Activated T-cell treated with anti-CD3 and anti-CD28 coated beads for 24 hours (primary cell): ENCODE measurements at regions not wholly inside any gene's neighbourhood (a gene's known extent, or its start where the extent isn't known, plus 50 kb on each side); places are given as distances from the start of the nearest gene placed in this dataset.

Experiments used
- DNase-seq: peaks from one replicate; pipeline ENCODE4 v3.0.0-alpha.2; 2020; ENCODE audit warnings: low read depth

- no peak for DNase-seq
Measured at GRCh38 chr5:52409835-52410234, 377.9 kb upstream of the ITGA1 start.

GRCh38 chr5:52419357-52419756, 368.4 kb upstream of the ITGA1 start:
- DNase-seq, result no peak

GRCh38 chr5:52427615-52428014, 360.1 kb upstream of the ITGA1 start:
- no peak for DNase-seq

- DNase-seq, result no peak
Measured at GRCh38 chr5:52428977-52429489, 358.7 kb upstream of the ITGA1 start.

- DNase-seq, result no peak
Measured at GRCh38 chr5:52441768-52442167, 345.9 kb upstream of the ITGA1 start.

GRCh38 chr5:52443187-52443586, 344.5 kb upstream of the ITGA1 start:
- DNase-seq, result no peak

- no peak for DNase-seq
Measured at GRCh38 chr5:52448111-52448510, 339.6 kb upstream of the ITGA1 start.

GRCh38 chr5:52449516-52449915, 338.2 kb upstream of the ITGA1 start:
- no peak for DNase-seq

- DNase-seq, result no peak
Measured at GRCh38 chr5:52452098-52452497, 335.6 kb upstream of the ITGA1 start.

- no peak for DNase-seq
Measured at GRCh38 chr5:52453176-52453575, 334.5 kb upstream of the ITGA1 start.

GRCh38 chr5:52455920-52456319, 331.8 kb upstream of the ITGA1 start:
- no peak for DNase-seq

GRCh38 chr5:52457810-52458209, 329.9 kb upstream of the ITGA1 start:
- DNase-seq, result no peak

GRCh38 chr5:52466113-52466512, 321.6 kb upstream of the ITGA1 start:
- no peak for DNase-seq

GRCh38 chr5:52466749-52467520, 320.8 kb upstream of the ITGA1 start:
- DNase-seq, result no peak

- no peak for DNase-seq
Measured at GRCh38 chr5:52468976-52469375, 318.7 kb upstream of the ITGA1 start.

GRCh38 chr5:52469420-52469819, 318.3 kb upstream of the ITGA1 start:
- no peak for DNase-seq

- DNase-seq, result no peak
Measured at GRCh38 chr5:52469835-52470234, 317.9 kb upstream of the ITGA1 start.

- no peak for DNase-seq
Measured at GRCh38 chr5:52476346-52476745, 311.4 kb upstream of the ITGA1 start.

- no peak for DNase-seq
Measured at GRCh38 chr5:52481201-52481600, 306.5 kb upstream of the ITGA1 start.

- DNase-seq, result no peak
Measured at GRCh38 chr5:52481851-52482250, 305.9 kb upstream of the ITGA1 start.

- DNase-seq, result no peak
Measured at GRCh38 chr5:52491071-52491787, 296.5 kb upstream of the ITGA1 start.

GRCh38 chr5:52491818-52492217, 295.9 kb upstream of the ITGA1 start:
- no peak for DNase-seq

- no peak for DNase-seq
Measured at GRCh38 chr5:52497133-52497693, 290.5 kb upstream of the ITGA1 start.
